ENCODE measurements at regions not wholly inside any gene's neighbourhood (a gene's known extent, or its start where the extent isn't known, plus 50 kb on each side); places are given as distances from the start of the nearest gene placed in this dataset.

GRCh38 chr3:8147711-8148110, 353.9 kb upstream of the LMCD1 start:
- TF ChIP-seq GABPA (IDR thresholded peaks at IDR 0.05 in 1 of 2, conservative IDR thresholded peaks at IDR 0.05 in 1 of 2) (no peak), CTCF (IDR thresholded peaks at IDR 0.05; ENCODE audit: low read depth, low read length, missing input control) (no peak), YY1 (IDR thresholded peaks at IDR 0.05) (no peak), RXRA (IDR thresholded peaks at IDR 0.05) (no peak), FOXA1 (IDR thresholded peaks at IDR 0.05) (no peak), RAD21 (IDR thresholded peaks at IDR 0.05) (no peak), SP1 (IDR thresholded peaks at IDR 0.05) (no peak), NR2F2 (IDR thresholded peaks at IDR 0.05) (no peak)
- TF ChIP-seq, protein P1, sequence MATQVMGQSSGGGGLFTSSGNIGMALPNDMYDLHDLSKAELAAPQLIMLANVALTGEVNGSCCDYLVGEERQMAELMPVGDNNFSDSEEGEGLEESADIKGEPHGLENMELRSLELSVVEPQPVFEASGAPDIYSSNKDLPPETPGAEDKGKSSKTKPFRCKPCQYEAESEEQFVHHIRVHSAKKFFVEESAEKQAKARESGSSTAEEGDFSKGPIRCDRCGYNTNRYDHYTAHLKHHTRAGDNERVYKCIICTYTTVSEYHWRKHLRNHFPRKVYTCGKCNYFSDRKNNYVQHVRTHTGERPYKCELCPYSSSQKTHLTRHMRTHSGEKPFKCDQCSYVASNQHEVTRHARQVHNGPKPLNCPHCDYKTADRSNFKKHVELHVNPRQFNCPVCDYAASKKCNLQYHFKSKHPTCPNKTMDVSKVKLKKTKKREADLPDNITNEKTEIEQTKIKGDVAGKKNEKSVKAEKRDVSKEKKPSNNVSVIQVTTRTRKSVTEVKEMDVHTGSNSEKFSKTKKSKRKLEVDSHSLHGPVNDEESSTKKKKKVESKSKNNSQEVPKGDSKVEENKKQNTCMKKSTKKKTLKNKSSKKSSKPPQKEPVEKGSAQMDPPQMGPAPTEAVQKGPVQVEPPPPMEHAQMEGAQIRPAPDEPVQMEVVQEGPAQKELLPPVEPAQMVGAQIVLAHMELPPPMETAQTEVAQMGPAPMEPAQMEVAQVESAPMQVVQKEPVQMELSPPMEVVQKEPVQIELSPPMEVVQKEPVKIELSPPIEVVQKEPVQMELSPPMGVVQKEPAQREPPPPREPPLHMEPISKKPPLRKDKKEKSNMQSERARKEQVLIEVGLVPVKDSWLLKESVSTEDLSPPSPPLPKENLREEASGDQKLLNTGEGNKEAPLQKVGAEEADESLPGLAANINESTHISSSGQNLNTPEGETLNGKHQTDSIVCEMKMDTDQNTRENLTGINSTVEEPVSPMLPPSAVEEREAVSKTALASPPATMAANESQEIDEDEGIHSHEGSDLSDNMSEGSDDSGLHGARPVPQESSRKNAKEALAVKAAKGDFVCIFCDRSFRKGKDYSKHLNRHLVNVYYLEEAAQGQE (IDR thresholded peaks at IDR 0.05) = no peak
- TF ChIP-seq, protein P2, sequence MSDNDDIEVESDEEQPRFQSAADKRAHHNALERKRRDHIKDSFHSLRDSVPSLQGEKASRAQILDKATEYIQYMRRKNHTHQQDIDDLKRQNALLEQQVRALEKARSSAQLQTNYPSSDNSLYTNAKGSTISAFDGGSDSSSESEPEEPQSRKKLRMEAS (IDR thresholded peaks at IDR 0.05) = no peak
- TF ChIP-seq, protein P3, sequence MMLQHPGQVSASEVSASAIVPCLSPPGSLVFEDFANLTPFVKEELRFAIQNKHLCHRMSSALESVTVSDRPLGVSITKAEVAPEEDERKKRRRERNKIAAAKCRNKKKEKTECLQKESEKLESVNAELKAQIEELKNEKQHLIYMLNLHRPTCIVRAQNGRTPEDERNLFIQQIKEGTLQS (IDR thresholded peaks at IDR 0.05) = no peak
- TF ChIP-seq, protein P4, sequence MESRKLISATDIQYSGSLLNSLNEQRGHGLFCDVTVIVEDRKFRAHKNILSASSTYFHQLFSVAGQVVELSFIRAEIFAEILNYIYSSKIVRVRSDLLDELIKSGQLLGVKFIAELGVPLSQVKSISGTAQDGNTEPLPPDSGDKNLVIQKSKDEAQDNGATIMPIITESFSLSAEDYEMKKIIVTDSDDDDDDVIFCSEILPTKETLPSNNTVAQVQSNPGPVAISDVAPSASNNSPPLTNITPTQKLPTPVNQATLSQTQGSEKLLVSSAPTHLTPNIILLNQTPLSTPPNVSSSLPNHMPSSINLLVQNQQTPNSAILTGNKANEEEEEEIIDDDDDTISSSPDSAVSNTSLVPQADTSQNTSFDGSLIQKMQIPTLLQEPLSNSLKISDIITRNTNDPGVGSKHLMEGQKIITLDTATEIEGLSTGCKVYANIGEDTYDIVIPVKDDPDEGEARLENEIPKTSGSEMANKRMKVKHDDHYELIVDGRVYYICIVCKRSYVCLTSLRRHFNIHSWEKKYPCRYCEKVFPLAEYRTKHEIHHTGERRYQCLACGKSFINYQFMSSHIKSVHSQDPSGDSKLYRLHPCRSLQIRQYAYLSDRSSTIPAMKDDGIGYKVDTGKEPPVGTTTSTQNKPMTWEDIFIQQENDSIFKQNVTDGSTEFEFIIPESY (IDR thresholded peaks at IDR 0.05) = no peak
